SK-N-SH treated with all-trans-retinoic acid at 6 μM for 48 hours (cell line): ENCODE measurements at regions not wholly inside any gene's neighbourhood (a gene's known extent, or its start where the extent isn't known, plus 50 kb on each side); places are given as distances from the start of the nearest gene placed in this dataset.

ENCODE experiments used
- ATAC-seq: fragments of 200-7000 bp; cut with Tn5 transposase; 3 replicates; pipeline ENCODE4 v1.9.1; 2020; ENCODE audit warnings: mild to moderate bottlenecking, moderate library complexity
- ARNTL ChIP-seq: fragments of 450-650 bp; formaldehyde crosslinking; IDR thresholded peaks from 2 replicates; pipeline ENCODE4 v1.5.0; 2020; ENCODE audit warnings: low read depth, mild to moderate bottlenecking, moderate library complexity, borderline replicate concordance
- BACH2 ChIP-seq: fragments of 250-450 bp; sonication (Bioruptor Pico); IDR thresholded peaks from 2 replicates; pipeline ENCODE4 v1.9.0; 2021; ENCODE audit warnings: mild to moderate bottlenecking, borderline replicate concordance
- CSDC2 ChIP-seq: fragments of 250-450 bp; sonication (Bioruptor Pico); IDR thresholded peaks from 2 replicates; pipeline ENCODE4 v1.5.0; 2020; ENCODE audit warnings: mild to moderate bottlenecking, moderate library complexity
- ESRRG ChIP-seq: fragments of 250-450 bp; sonication (Bioruptor Pico); IDR thresholded peaks from 2 replicates; pipeline ENCODE4 v1.6.1; 2021; ENCODE audit warnings: mild to moderate bottlenecking
- GLIS3 ChIP-seq: fragments of 250-450 bp; sonication (Bioruptor Pico); IDR thresholded peaks from 2 replicates; pipeline ENCODE4 v1.5.0; 2020; ENCODE audit warnings: mild to moderate bottlenecking, moderate library complexity
- ISL1 ChIP-seq: fragments of 250-450 bp; sonication (Bioruptor Pico); IDR thresholded peaks from 2 replicates; pipeline ENCODE4 v2.1.2; 2022; ENCODE audit warnings: mild to moderate bottlenecking, moderate library complexity
- OSR1 ChIP-seq: fragments of 250-450 bp; sonication (Bioruptor Pico); IDR thresholded peaks from 2 replicates; pipeline ENCODE4 v1.8.0; 2022; ENCODE audit warnings: moderate library complexity, mild to moderate bottlenecking, inconsistent platforms
- PPARA ChIP-seq: fragments of 250-450 bp; sonication (Bioruptor Pico); IDR thresholded peaks from 2 replicates; pipeline ENCODE4 v1.5.0; 2020; ENCODE audit warnings: mild to moderate bottlenecking, borderline replicate concordance
- RARB ChIP-seq: fragments of 250-450 bp; sonication (Bioruptor Pico); IDR thresholded peaks from 2 replicates; pipeline ENCODE4 v1.8.0; 2021; ENCODE audit warnings: mild to moderate bottlenecking, moderate library complexity
- TCF4 ChIP-seq: fragments of 250-450 bp; sonication (Bioruptor Pico); IDR thresholded peaks from 2 replicates; pipeline ENCODE4 v1.8.0; 2021; ENCODE audit warnings: mild to moderate bottlenecking, moderate library complexity, borderline replicate concordance
- TOX ChIP-seq: fragments of 250-450 bp; sonication (Bioruptor Pico); IDR thresholded peaks from 2 replicates; pipeline ENCODE4 v1.8.0; 2021; ENCODE audit warnings: mild to moderate bottlenecking, moderate library complexity, borderline replicate concordance
- ZC3H10 ChIP-seq: fragments of 250-450 bp; sonication (Bioruptor Pico); IDR thresholded peaks from 2 replicates; pipeline ENCODE4 v1.5.1; 2021; ENCODE audit warnings: mild to moderate bottlenecking, moderate library complexity
- ZFP3 ChIP-seq: fragments of 250-450 bp; sonication (Bioruptor Pico); IDR thresholded peaks from 2 replicates; pipeline ENCODE4 v1.5.0; 2020; ENCODE audit warnings: mild to moderate bottlenecking, moderate library complexity
- ZFP30 ChIP-seq: fragments of 450-650 bp; formaldehyde crosslinking; IDR thresholded peaks from 2 replicates; pipeline ENCODE4 v1.5.0; 2022; ENCODE audit warnings: mild to moderate bottlenecking, moderate library complexity
- ZNF565 ChIP-seq: fragments of 450-650 bp; formaldehyde crosslinking; conservative IDR thresholded peaks from 2 replicates; pipeline ENCODE4 v1.5.0; 2020; ENCODE audit warnings: low read depth, mild to moderate bottlenecking, moderate library complexity
- ZNF70 ChIP-seq: fragments of 450-650 bp; formaldehyde crosslinking; IDR thresholded peaks from 2 replicates; pipeline ENCODE4 v1.5.0; 2020; ENCODE audit warnings: mild to moderate bottlenecking, moderate library complexity
- ZNF8 ChIP-seq: fragments of 450-650 bp; formaldehyde crosslinking; IDR thresholded peaks from 2 replicates; pipeline ENCODE4 v1.5.0; 2020; ENCODE audit warnings: mild to moderate bottlenecking, moderate library complexity
- TF ChIP-seq, protein P1 (sequence below): fragments of 250-450 bp; sonication (Bioruptor Pico); IDR thresholded peaks from 2 replicates; pipeline ENCODE4 v1.5.0; 2020; ENCODE audit warnings: mild to moderate bottlenecking, moderate library complexity
- TF ChIP-seq, protein P2 (sequence below): fragments of 250-450 bp; sonication (Bioruptor Pico); IDR thresholded peaks from 2 replicates; pipeline ENCODE4 v1.8.0; 2020; ENCODE audit warnings: mild to moderate bottlenecking, moderate library complexity, borderline replicate concordance
- TF ChIP-seq, protein P3 (sequence below): fragments of 250-450 bp; sonication (Bioruptor Pico); IDR thresholded peaks from 2 replicates; pipeline ENCODE4 v1.5.1; 2020; ENCODE audit warnings: low read depth, mild to moderate bottlenecking, moderate library complexity
- TF ChIP-seq, protein P4 (sequence below): fragments of 250-450 bp; sonication (Bioruptor Pico); IDR thresholded peaks from 2 replicates; pipeline ENCODE4 v1.5.1; 2021; ENCODE audit warnings: mild to moderate bottlenecking, moderate library complexity

DNA sequence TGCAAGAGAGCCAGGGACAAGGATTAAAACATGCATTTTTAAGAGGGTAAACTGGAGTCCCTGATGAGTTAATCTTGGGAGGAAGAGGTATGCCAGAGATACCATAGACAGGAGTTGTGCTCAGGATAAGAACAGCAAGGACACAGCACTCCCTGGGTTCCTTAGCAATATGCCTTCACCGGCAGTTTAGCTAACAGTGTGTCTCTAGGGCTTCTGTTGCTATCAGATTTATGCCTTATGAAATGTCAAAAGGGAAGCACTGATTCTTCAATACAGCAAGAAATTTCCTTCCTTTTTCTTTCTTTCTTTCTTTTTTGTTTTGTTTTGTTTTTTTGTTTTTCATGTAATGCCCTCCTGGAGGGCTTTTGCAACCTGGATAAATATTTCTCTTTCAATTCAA lies 71.3 kb upstream of the LARGE1 start:
- ATAC-seq, result no peak
- TF ChIP-seq GLIS3 (CRISPR knock-in tag) (no peak), TCF4 (CRISPR knock-in tag) (no peak), ZNF565 (CRISPR knock-in tag) (no peak), ZC3H10 (CRISPR knock-in tag) (no peak), TOX (no peak), OSR1 (no peak), ZNF8 (CRISPR knock-in tag) (no peak), ZFP30 (CRISPR knock-in tag) (no peak)
- TF ChIP-seq, protein P1, sequence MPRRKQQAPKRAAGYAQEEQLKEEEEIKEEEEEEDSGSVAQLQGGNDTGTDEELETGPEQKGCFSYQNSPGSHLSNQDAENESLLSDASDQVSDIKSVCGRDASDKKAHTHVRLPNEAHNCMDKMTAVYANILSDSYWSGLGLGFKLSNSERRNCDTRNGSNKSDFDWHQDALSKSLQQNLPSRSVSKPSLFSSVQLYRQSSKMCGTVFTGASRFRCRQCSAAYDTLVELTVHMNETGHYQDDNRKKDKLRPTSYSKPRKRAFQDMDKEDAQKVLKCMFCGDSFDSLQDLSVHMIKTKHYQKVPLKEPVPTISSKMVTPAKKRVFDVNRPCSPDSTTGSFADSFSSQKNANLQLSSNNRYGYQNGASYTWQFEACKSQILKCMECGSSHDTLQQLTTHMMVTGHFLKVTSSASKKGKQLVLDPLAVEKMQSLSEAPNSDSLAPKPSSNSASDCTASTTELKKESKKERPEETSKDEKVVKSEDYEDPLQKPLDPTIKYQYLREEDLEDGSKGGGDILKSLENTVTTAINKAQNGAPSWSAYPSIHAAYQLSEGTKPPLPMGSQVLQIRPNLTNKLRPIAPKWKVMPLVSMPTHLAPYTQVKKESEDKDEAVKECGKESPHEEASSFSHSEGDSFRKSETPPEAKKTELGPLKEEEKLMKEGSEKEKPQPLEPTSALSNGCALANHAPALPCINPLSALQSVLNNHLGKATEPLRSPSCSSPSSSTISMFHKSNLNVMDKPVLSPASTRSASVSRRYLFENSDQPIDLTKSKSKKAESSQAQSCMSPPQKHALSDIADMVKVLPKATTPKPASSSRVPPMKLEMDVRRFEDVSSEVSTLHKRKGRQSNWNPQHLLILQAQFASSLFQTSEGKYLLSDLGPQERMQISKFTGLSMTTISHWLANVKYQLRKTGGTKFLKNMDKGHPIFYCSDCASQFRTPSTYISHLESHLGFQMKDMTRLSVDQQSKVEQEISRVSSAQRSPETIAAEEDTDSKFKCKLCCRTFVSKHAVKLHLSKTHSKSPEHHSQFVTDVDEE (CRISPR knock-in tag), result no peak
- TF ChIP-seq, protein P2, sequence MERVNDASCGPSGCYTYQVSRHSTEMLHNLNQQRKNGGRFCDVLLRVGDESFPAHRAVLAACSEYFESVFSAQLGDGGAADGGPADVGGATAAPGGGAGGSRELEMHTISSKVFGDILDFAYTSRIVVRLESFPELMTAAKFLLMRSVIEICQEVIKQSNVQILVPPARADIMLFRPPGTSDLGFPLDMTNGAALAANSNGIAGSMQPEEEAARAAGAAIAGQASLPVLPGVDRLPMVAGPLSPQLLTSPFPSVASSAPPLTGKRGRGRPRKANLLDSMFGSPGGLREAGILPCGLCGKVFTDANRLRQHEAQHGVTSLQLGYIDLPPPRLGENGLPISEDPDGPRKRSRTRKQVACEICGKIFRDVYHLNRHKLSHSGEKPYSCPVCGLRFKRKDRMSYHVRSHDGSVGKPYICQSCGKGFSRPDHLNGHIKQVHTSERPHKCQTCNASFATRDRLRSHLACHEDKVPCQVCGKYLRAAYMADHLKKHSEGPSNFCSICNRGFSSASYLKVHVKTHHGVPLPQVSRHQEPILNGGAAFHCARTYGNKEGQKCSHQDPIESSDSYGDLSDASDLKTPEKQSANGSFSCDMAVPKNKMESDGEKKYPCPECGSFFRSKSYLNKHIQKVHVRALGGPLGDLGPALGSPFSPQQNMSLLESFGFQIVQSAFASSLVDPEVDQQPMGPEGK (CRISPR knock-in tag), result no peak
- TF ChIP-seq, protein P3, sequence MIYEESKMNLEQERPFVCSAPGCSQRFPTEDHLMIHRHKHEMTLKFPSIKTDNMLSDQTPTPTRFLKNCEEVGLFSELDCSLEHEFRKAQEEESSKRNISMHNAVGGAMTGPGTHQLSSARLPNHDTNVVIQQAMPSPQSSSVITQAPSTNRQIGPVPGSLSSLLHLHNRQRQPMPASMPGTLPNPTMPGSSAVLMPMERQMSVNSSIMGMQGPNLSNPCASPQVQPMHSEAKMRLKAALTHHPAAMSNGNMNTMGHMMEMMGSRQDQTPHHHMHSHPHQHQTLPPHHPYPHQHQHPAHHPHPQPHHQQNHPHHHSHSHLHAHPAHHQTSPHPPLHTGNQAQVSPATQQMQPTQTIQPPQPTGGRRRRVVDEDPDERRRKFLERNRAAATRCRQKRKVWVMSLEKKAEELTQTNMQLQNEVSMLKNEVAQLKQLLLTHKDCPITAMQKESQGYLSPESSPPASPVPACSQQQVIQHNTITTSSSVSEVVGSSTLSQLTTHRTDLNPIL, result no peak

DNA sequence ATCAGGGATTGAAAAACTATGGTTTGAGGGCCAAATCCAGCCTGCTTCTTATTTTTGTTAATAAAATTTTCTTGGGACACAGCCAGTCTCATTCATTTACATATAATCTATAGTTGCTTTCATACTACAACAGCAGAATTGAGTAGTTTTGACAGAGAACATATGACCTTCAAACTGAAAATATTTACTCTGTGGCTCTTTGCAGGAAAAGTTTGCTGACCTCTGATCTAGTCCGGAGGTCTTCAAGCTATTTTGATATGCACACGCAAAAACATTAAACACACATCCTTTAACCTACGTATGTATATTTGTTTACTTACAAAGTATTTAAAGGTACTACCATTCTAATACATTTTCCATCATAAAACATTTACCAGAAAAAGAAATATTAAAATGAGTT lies 76.5 kb upstream of the LARGE1 start:
- no peak for ATAC-seq
- TF ChIP-seq, protein P3, result no peak
- no peak for TF ChIP-seq ZNF70 (CRISPR knock-in tag)
- no peak for TF ChIP-seq ARNTL (CRISPR knock-in tag)
- no peak for TF ChIP-seq BACH2 (CRISPR knock-in tag)
- TF ChIP-seq OSR1, result no peak
- TF ChIP-seq, protein P4, sequence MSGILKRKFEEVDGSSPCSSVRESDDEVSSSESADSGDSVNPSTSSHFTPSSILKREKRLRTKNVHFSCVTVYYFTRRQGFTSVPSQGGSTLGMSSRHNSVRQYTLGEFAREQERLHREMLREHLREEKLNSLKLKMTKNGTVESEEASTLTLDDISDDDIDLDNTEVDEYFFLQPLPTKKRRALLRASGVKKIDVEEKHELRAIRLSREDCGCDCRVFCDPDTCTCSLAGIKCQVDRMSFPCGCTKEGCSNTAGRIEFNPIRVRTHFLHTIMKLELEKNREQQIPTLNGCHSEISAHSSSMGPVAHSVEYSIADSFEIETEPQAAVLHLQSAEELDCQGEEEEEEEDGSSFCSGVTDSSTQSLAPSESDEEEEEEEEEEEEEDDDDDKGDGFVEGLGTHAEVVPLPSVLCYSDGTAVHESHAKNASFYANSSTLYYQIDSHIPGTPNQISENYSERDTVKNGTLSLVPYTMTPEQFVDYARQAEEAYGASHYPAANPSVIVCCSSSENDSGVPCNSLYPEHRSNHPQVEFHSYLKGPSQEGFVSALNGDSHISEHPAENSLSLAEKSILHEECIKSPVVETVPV (CRISPR knock-in tag), result no peak
- TF ChIP-seq GLIS3 (CRISPR knock-in tag), result no peak
- no peak for TF ChIP-seq TOX
- no peak for TF ChIP-seq ZNF8 (CRISPR knock-in tag)
- TF ChIP-seq ISL1 (CRISPR knock-in tag), result no peak
- no peak for TF ChIP-seq RARB (CRISPR knock-in tag)
- TF ChIP-seq TCF4 (CRISPR knock-in tag), result no peak
- TF ChIP-seq ZFP3 (CRISPR knock-in tag), result no peak
- no peak for TF ChIP-seq CSDC2 (CRISPR knock-in tag)
- no peak for TF ChIP-seq ESRRG (CRISPR knock-in tag)
- no peak for TF ChIP-seq PPARA (CRISPR knock-in tag)

DNA sequence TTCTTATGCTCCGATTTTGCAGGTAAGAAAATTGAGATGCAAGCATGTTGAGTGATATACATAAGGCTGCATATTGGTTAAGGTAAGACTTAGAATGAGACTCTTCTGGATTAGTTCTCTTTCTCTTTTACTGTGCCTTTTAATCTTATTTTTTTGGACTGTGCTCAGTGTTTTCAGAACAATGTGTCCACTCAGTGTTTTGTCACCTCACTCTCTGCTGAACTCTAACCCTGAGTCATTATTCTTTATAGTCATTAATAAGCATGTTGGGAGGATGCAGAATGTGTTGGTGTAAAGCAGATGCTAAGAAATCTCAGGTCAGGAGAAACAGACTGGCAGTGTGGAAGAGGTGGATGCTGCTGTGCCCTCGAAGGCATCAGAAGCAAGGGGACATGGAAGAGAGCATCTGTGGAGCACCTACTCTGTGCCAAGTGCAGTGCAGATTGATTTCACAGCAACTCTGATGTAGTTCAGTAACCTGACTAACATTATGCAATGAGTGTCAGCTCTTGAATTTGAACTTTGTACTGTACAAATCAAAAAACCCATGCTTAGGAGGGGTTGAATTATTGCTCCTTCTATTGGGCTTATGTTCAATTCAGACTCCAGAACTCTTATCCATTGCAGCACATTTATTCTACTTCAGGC lies 80.7 kb upstream of the LARGE1 start:
- TF ChIP-seq, protein P4 (CRISPR knock-in tag), result no peak
- TF ChIP-seq ZC3H10 (CRISPR knock-in tag), result no peak
- ATAC-seq, result no peak
